HUES64 (cell line): ENCODE measurements at regions not wholly inside any gene's neighbourhood (a gene's known extent, or its start where the extent isn't known, plus 50 kb on each side); places are given as distances from the start of the nearest gene placed in this dataset.
"Not testable (repeated sequence)": the region's sequence is repeated elsewhere in the genome, so short reads cannot be mapped to it uniquely, and the experiment has no call there.

Experiments used
- H3K27ac ChIP-seq: 2 replicates; pipeline ENCODE4 v1.7.0; 2013; ENCODE audit warnings: low read depth, low read length, inconsistent platforms
- H3K27me3 ChIP-seq: 2 replicates; pipeline ENCODE4 v1.6.1; 2013; ENCODE audit warnings: mild to moderate bottlenecking, low read length; ENCODE audit not compliant: insufficient read depth
- H3K36me3 ChIP-seq: 2 replicates; pipeline ENCODE4 v1.6.1; 2013; ENCODE audit warnings: mild to moderate bottlenecking, low read length; ENCODE audit not compliant: insufficient read depth
- H3K4me1 ChIP-seq: 2 replicates; pipeline ENCODE4 v1.6.1; 2013; ENCODE audit warnings: mild to moderate bottlenecking, low read length, moderate library complexity; ENCODE audit not compliant: insufficient read depth
- H3K4me3 ChIP-seq: 2 replicates; pipeline ENCODE4 v1.5.1; 2013; ENCODE audit warnings: mild to moderate bottlenecking, low read length, moderate library complexity
- H3K9ac ChIP-seq: 2 replicates; pipeline ENCODE4 v1.6.1; 2013; ENCODE audit warnings: mild to moderate bottlenecking, low read depth, low read length
- H3K9me3 ChIP-seq: 2 replicates; pipeline ENCODE4 v1.6.1; 2013; ENCODE audit warnings: low read depth, low read length; ENCODE audit not compliant: insufficient read depth
- WGBS: fragments of 150-250, 120-280 bp; methylation state at CpG from one replicate; pipeline ENCODE4 v1.1.7; 2013; ENCODE audit warnings: missing lambda C conversion rate; 5-methylcytosine and 5-hydroxymethylcytosine counted together

- Histone ChIP-seq H3K27me3 (no peaks in the 10 kb centered on the region), H3K9me3 (no peaks in the 10 kb centered on the region), H3K4me1 (peaks cover 3% of the 10 kb centered on the region; the same call in 1 of the 2 replicates), H3K4me3 (no peak overlapping the region), H3K9ac (no peak overlapping the region), H3K27ac (no peak overlapping the region), H3K36me3 (no peaks in the 10 kb centered on the region)
- 91% methylated on average over 4 of the region's 4 CpGs for WGBS
Measured at GRCh38 chr5:57002959-57003485, 51.1 kb upstream of the MIER3 start.

- 93% methylated on average over 5 of the region's 5 CpGs for WGBS
- H3K27ac ChIP-seq, H3K4me1 ChIP-seq, H3K9ac ChIP-seq, H3K27me3 ChIP-seq, H3K9me3 ChIP-seq, H3K36me3 ChIP-seq, H3K4me3 ChIP-seq: not testable (repeated sequence)
Measured at GRCh38 chr5:57003566-57003965, 51.6 kb upstream of the MIER3 start.

- Histone ChIP-seq H3K27ac (no peak overlapping the region), H3K27me3 (no peaks in the 10 kb centered on the region), H3K9ac (no peak overlapping the region), H3K36me3 (no peaks in the 10 kb centered on the region), H3K4me3 (no peak overlapping the region), H3K9me3 (no peaks in the 10 kb centered on the region), H3K4me1 (peaks cover 3% of the 10 kb centered on the region; the same call in 1 of the 2 replicates)
- WGBS, result 95% methylated on average over 4 of the region's 5 CpGs
Measured at GRCh38 chr5:57004800-57005199, 52.9 kb upstream of the MIER3 start.

- H3K9me3 ChIP-seq, result no peaks in the 10 kb centered on the region
- no peak overlapping the region for H3K9ac ChIP-seq
- H3K27ac ChIP-seq, result no peak overlapping the region
- no peaks in the 10 kb centered on the region for H3K36me3 ChIP-seq
- H3K4me3 ChIP-seq, result no peak overlapping the region
- H3K4me1 ChIP-seq, result peaks cover 3% of the 10 kb centered on the region; the same call in 1 of the 2 replicates
- WGBS, result 100% methylated on average over 2 of the region's 2 CpGs
- no peaks in the 10 kb centered on the region for H3K27me3 ChIP-seq
Measured at GRCh38 chr5:57007344-57007743, 55.4 kb upstream of the MIER3 start.

GRCh38 chr5:57009811-57010210, 57.9 kb upstream of the MIER3 start:
- H3K27me3 ChIP-seq, result no peaks in the 10 kb centered on the region
- WGBS, result 93% methylated on average over 7 of the region's 7 CpGs
- H3K9me3 ChIP-seq, result no peaks in the 10 kb centered on the region
- H3K36me3 ChIP-seq, result no peaks in the 10 kb centered on the region
- peaks cover 12% of the 10 kb centered on the region; the same call in 1 of the 2 replicates for H3K4me1 ChIP-seq
- H3K4me3 ChIP-seq, result no peak overlapping the region
- H3K27ac ChIP-seq, result no peak overlapping the region
- H3K9ac ChIP-seq, result no peak overlapping the region

- Histone ChIP-seq H3K9ac (no peak overlapping the region), H3K4me3 (no peak overlapping the region), H3K9me3 (no peaks in the 10 kb centered on the region), H3K27ac (no peak overlapping the region), H3K27me3 (no peaks in the 10 kb centered on the region), H3K4me1 (peaks cover 12% of the 10 kb centered on the region; the same call in 1 of the 2 replicates), H3K36me3 (no peaks in the 10 kb centered on the region)
- 96% methylated on average over 4 of the region's 4 CpGs for WGBS
Measured at GRCh38 chr5:57010786-57011185, 58.9 kb upstream of the MIER3 start.

- Histone ChIP-seq H3K9me3 (no peaks in the 10 kb centered on the region), H3K4me1 (peaks cover 12% of the 10 kb centered on the region; the same call in 1 of the 2 replicates), H3K4me3 (no peak overlapping the region), H3K27ac (no peak overlapping the region), H3K9ac (no peak overlapping the region), H3K27me3 (no peaks in the 10 kb centered on the region), H3K36me3 (no peaks in the 10 kb centered on the region)
- WGBS, result 90% methylated on average over 2 of the region's 2 CpGs
Measured at GRCh38 chr5:57012511-57012910, 60.6 kb upstream of the MIER3 start.

- Histone ChIP-seq H3K4me3 (no peak overlapping the region), H3K9ac (no peak overlapping the region), H3K36me3 (no peaks in the 10 kb centered on the region), H3K4me1 (no peaks in the 10 kb centered on the region), H3K9me3 (no peaks in the 10 kb centered on the region), H3K27me3 (no peaks in the 10 kb centered on the region), H3K27ac (no peak overlapping the region)
- WGBS, result 75% methylated on average over 1 of the region's 3 CpGs
Measured at GRCh38 chr5:57025961-57026360, 74.0 kb upstream of the MIER3 start.

- Histone ChIP-seq H3K27ac (no peak overlapping the region), H3K4me1 (no peaks in the 10 kb centered on the region), H3K9me3 (no peaks in the 10 kb centered on the region), H3K4me3 (no peak overlapping the region), H3K9ac (no peak overlapping the region), H3K36me3 (no peaks in the 10 kb centered on the region), H3K27me3 (no peaks in the 10 kb centered on the region)
- WGBS, result 100% methylated on average over 1 of the region's 2 CpGs
Measured at GRCh38 chr5:57028161-57028560, 76.2 kb upstream of the MIER3 start.

- WGBS, result 75% methylated on average over 1 of the region's 1 CpG
- Histone ChIP-seq H3K9ac (no peak overlapping the region), H3K4me1 (no peaks in the 10 kb centered on the region), H3K9me3 (no peaks in the 10 kb centered on the region), H3K27me3 (no peaks in the 10 kb centered on the region), H3K27ac (no peak overlapping the region), H3K4me3 (no peak overlapping the region), H3K36me3 (no peaks in the 10 kb centered on the region)
Measured at GRCh38 chr5:57032151-57032551, 80.2 kb upstream of the MIER3 start.

GRCh38 chr5:57033103-57033502, 81.2 kb upstream of the MIER3 start:
- H3K4me3 ChIP-seq, result no peak overlapping the region
- no peak overlapping the region for H3K9ac ChIP-seq
- H3K4me1 ChIP-seq, result no peaks in the 10 kb centered on the region
- H3K9me3 ChIP-seq, result no peaks in the 10 kb centered on the region
- no peak overlapping the region for H3K27ac ChIP-seq
- no peaks in the 10 kb centered on the region for H3K36me3 ChIP-seq
- no peaks in the 10 kb centered on the region for H3K27me3 ChIP-seq

GRCh38 chr5:57033503-57033902, 81.6 kb upstream of the MIER3 start:
- H3K27me3 ChIP-seq, result no peaks in the 10 kb centered on the region
- H3K9me3 ChIP-seq, result no peaks in the 10 kb centered on the region
- H3K4me1 ChIP-seq, result no peaks in the 10 kb centered on the region
- H3K4me3 ChIP-seq, result no peak overlapping the region
- no peak overlapping the region for H3K27ac ChIP-seq
- no peaks in the 10 kb centered on the region for H3K36me3 ChIP-seq
- WGBS, result 83% methylated on average over 2 of the region's 2 CpGs
- H3K9ac ChIP-seq, result no peak overlapping the region
